ENCODE measurements at regions not wholly inside any gene's neighbourhood (a gene's known extent, or its start where the extent isn't known, plus 50 kb on each side); places are given as distances from the start of the nearest gene placed in this dataset.

DNA sequence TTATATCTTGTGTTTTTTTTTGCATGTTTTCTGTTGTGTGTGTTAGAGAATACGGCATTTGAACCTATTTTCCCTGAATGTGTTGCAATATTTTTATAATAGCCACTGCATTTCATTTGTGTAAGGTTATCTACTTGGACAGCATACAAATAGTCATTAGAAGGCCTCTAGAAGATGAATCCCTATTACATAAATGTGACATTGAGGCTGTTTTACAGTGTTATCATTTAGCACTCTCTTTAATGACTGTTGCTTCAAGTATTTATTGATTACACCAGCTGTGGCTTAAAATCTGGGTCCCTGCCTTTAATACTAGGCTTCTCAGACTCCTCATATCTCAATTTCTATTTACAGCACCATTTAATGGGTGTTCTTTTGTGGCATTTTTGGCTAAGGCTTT lies 465.8 kb downstream of the FRK start:
- Histone ChIP-seq H3K4me3 (no peak overlapping the region), H3K27ac (ENCODE audit: low read depth) (no peak overlapping the region), H3K9me2 (ENCODE audit: insufficient read depth) (no peaks in the 10 kb centered on the region), H3K4me2 (no peak overlapping the region), H4K20me1 (replicated peaks; ENCODE audit: insufficient read depth) (no peaks in the 10 kb centered on the region), H3K79me2 (replicated peaks; ENCODE audit: insufficient read depth) (no peaks in the 10 kb centered on the region), H3F3A (replicated peaks; ENCODE audit: low read depth) (no peaks in the 10 kb centered on the region), H3K4me1 (ENCODE audit: insufficient read depth) (no peaks in the 10 kb centered on the region), H2AFZ (no peak overlapping the region), H3K27me3 (ENCODE audit: insufficient read depth) (no peaks in the 10 kb centered on the region), H3K36me3 (ENCODE audit: insufficient read depth) (no peaks in the 10 kb centered on the region)
- Mint-ChIP-seq H3K27me3 (ENCODE audit: insufficient read depth, low read depth, poor library complexity) (peaks cover 2% of the 10 kb centered on the region), H3K4me1 (no peaks in the 10 kb centered on the region), H3K4me3 (no peak overlapping the region), H3K27ac (no peak overlapping the region), H3K9me3 (peaks cover 5% of the 10 kb centered on the region; the same call in 1 of the 3 replicates), H3K36me3 (ENCODE audit: low read depth) (no peaks in the 10 kb centered on the region)
- DNase-seq (ENCODE audit: low spot score) (no peak), ATAC-seq (no peak)
- TF ChIP-seq, protein P1, sequence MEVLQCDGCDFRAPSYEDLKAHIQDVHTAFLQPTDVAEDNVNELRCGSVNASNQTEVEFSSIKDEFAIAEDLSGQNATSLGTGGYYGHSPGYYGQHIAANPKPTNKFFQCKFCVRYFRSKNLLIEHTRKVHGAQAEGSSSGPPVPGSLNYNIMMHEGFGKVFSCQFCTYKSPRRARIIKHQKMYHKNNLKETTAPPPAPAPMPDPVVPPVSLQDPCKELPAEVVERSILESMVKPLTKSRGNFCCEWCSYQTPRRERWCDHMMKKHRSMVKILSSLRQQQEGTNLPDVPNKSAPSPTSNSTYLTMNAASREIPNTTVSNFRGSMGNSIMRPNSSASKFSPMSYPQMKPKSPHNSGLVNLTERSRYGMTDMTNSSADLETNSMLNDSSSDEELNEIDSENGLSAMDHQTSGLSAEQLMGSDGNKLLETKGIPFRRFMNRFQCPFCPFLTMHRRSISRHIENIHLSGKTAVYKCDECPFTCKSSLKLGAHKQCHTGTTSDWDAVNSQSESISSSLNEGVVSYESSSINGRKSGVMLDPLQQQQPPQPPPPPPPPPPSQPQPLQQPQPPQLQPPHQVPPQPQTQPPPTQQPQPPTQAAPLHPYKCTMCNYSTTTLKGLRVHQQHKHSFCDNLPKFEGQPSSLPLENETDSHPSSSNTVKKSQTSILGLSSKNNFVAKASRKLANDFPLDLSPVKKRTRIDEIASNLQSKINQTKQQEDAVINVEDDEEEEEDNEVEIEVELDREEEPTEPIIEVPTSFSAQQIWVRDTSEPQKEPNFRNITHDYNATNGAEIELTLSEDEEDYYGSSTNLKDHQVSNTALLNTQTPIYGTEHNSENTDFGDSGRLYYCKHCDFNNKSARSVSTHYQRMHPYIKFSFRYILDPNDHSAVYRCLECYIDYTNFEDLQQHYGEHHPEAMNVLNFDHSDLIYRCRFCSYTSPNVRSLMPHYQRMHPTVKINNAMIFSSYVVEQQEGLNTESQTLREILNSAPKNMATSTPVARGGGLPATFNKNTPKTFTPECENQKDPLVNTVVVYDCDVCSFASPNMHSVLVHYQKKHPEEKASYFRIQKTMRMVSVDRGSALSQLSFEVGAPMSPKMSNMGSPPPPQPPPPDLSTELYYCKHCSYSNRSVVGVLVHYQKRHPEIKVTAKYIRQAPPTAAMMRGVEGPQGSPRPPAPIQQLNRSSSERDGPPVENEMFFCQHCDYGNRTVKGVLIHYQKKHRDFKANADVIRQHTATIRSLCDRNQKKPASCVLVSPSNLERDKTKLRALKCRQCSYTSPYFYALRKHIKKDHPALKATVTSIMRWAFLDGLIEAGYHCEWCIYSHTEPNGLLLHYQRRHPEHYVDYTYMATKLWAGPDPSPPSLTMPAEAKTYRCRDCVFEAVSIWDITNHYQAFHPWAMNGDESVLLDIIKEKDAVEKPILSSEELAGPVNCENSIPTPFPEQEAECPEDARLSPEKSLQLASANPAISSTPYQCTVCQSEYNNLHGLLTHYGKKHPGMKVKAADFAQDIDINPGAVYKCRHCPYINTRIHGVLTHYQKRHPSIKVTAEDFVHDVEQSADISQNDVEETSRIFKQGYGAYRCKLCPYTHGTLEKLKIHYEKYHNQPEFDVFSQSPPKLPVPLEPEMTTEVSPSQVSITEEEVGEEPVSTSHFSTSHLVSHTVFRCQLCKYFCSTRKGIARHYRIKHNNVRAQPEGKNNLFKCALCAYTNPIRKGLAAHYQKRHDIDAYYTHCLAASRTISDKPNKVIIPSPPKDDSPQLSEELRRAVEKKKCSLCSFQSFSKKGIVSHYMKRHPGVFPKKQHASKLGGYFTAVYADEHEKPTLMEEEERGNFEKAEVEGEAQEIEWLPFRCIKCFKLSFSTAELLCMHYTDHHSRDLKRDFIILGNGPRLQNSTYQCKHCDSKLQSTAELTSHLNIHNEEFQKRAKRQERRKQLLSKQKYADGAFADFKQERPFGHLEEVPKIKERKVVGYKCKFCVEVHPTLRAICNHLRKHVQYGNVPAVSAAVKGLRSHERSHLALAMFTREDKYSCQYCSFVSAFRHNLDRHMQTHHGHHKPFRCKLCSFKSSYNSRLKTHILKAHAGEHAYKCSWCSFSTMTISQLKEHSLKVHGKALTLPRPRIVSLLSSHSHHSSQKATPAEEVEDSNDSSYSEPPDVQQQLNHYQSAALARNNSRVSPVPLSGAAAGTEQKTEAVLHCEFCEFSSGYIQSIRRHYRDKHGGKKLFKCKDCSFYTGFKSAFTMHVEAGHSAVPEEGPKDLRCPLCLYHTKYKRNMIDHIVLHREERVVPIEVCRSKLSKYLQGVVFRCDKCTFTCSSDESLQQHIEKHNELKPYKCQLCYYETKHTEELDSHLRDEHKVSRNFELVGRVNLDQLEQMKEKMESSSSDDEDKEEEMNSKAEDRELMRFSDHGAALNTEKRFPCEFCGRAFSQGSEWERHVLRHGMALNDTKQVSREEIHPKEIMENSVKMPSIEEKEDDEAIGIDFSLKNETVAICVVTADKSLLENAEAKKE (CRISPR knock-in tag; IDR thresholded peaks at IDR 0.05), result no peak
- TF ChIP-seq, protein P2, sequence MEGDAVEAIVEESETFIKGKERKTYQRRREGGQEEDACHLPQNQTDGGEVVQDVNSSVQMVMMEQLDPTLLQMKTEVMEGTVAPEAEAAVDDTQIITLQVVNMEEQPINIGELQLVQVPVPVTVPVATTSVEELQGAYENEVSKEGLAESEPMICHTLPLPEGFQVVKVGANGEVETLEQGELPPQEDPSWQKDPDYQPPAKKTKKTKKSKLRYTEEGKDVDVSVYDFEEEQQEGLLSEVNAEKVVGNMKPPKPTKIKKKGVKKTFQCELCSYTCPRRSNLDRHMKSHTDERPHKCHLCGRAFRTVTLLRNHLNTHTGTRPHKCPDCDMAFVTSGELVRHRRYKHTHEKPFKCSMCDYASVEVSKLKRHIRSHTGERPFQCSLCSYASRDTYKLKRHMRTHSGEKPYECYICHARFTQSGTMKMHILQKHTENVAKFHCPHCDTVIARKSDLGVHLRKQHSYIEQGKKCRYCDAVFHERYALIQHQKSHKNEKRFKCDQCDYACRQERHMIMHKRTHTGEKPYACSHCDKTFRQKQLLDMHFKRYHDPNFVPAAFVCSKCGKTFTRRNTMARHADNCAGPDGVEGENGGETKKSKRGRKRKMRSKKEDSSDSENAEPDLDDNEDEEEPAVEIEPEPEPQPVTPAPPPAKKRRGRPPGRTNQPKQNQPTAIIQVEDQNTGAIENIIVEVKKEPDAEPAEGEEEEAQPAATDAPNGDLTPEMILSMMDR (conservative IDR thresholded peaks at IDR 0.05; ENCODE audit: low read depth in 2 of 2), result no peak
- TF ChIP-seq ZNF114 (CRISPR knock-in tag; IDR thresholded peaks at IDR 0.05) (no peak), NANOG (IDR thresholded peaks at IDR 0.05; ENCODE audit: borderline replicate concordance) (no peak), JUNB (IDR thresholded peaks at IDR 0.05; ENCODE audit: unreplicated experiment) (no peak)

Measured in GM23338 (cell line).